DMS79 treated with DMSO at 0.1 percent for 48 hours (cell line): ENCODE measurements at regions not wholly inside any gene's neighbourhood (a gene's known extent, or its start where the extent isn't known, plus 50 kb on each side); places are given as distances from the start of the nearest gene placed in this dataset.
"Not testable (repeated sequence)": the region's sequence is repeated elsewhere in the genome, so short reads cannot be mapped to it uniquely, and the experiment has no call there.

ENCODE experiments used
- DNase-seq: peaks from one replicate; lab custom pipeline; 2025; lab: John Stamatoyannopoulos, UW

DNA sequence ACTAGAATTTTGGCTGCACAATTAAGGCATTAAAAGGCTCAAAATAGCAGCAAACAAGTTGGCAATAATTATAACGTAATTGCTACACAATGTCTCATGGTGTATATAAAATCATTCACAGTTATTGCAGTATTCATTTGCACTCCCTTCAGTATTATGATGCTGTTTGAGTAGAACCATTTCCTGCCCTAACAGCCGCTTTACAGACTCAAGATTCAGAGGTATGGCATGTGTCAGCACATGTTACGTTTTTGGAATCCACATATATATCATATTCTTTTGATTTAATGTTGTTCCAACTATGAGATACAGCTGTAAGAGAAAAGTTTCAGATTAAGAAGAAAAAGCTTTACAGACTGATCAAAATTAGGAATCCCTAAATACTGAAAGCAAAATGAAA is 56.3 kb upstream of the NCKAP5 start:
- DNase-seq = no peak

DNA sequence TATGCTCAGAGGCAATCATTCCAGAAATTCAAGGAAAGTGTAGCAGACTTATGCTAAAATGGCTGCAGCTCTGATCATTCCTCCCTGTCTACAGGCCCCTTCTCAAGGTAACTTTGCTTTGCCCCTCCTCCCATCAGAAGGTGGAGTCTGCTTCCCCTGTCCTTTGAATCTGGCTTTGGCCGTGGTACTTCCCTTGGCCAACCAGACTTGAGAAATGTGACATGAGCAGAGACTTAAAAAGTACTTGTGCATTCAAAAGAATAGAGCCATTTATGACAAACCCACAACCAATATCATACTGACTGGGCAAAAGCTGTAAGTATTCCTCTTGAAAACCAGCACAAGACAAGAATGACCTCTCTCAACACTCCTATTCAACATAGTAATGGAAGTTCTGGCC is 59.5 kb upstream of the NCKAP5 start:
- DNase-seq = no peak

DNA sequence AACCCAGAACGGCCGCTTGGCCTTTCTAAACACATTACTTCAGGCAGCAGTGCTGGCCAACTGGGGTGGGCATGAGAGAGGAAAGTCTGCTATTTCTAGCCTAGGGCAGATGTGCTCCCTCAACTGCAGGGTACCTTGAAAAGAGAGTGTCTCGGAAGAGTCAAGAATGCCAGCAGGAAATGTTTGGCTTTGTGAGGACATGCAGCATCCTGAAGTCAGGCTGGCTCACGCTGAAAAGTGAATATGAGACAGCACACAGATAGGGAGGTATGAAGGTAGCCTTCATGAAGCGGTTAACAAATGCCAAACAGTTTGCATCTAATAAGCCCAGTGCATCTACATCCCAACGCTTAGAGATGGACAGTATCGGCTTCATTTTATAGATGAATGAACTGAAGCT is 65.0 kb upstream of the NCKAP5 start:
- no peak for DNase-seq

GRCh38 chr2:133633881-133634409 is 65.7 kb upstream of the NCKAP5 start:
- DNase-seq = no peak

DNA sequence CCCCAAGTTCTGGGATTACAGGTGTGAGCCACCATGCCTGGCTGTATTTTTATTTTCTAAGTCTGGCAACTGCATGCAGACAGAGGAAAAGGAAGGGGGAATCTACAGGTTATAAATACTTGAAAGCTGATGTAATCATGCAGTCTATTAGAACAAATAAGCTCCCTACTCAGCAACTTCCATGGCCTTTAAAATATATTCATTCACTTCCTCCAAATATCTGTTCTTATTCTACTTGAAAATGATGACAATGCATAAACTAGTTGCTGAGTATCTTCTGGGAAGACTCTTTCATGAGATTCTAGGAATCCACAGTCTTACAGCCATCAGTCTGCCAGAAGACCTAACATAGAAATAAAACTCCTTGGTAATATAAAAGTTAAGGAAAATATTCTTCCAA is 66.9 kb upstream of the NCKAP5 start:
- DNase-seq = no peak

DNA sequence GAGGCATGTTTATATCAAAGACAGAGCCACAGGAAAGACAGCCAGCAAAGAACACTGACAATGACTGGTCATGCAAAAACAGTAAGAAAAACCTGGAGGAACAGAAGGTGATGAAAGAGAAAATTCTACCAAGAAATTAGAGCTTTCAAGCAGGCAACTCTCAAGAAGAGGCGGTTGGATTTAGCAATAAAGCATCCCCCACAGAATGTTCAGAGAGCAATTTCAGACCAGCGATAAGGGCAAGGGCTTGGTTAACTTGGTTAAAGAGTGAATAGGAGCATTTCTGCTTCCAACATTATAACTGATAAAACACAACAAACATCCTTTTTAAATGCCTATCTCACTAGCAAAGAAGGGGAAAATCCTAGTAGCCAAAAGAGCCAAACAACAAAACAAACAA is 68.0 kb upstream of the NCKAP5 start:
- DNase-seq = no peak

DNA sequence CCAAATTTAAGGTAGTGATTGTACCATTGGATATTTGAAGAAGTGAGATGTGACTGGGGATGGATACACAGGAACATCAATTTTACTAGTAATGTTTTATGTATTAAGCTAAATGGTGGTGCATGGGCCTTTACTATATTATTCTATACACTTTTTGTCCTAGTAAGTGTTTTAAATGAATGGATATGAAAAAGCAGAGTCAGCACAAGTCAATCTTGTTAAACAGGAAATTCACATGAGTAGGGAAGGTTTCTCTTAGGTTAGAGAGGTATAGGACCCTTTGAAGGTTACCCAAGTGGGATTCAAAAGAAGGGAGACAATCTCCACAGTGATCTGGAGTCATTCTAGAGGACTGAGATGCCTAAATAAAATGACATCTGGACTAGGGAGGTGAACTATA is 71.8 kb upstream of the NCKAP5 start:
- no peak for DNase-seq

- DNase-seq = no peak
Measured at GRCh38 chr2:133641497-133641896, 73.2 kb upstream of the NCKAP5 start.

- no peak for DNase-seq
Measured at GRCh38 chr2:133641942-133642725, 73.9 kb upstream of the NCKAP5 start.

- no peak for DNase-seq
Measured at GRCh38 chr2:133642791-133643191, 74.5 kb upstream of the NCKAP5 start.

DNA sequence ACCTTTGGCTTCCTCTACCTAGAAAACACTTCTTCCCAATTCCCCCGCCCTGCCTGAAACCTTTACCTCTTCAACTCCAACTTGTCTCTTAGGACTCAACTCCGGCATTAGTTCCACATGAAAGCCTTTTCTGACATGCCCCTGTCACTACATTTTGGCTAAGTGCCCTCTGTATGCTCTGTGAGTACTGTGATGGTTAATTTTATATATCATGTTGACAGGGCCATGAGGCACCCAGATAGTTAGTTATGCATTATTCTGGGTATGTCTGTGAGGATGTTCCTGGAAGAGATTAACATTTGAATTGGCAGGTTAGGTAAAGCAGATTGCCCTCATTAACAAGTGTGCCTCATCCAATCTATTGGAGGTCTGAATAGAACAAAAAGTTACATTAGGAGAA is 75.6 kb upstream of the NCKAP5 start:
- no peak for DNase-seq

DNA sequence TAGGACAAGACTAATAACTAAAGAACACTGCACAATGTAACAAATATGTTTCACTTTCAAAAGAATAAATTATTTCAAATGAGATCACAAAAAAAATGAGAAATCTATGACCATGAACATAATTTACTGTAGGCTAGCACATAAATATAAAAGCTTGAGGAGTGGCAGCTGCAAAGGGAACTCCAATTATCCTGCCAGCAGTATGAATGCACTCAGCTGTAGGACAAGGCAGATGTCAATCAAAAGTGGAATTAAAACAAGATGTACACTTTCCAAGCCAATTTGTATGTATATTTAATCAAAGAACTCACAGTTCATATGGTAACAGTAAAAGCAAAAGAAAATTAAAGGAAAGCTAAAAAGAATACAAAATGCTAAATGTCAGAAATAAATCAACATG is 76.6 kb upstream of the NCKAP5 start:
- DNase-seq = no peak

GRCh38 chr2:133647386-133647785 is 79.1 kb upstream of the NCKAP5 start:
- not testable (repeated sequence) for DNase-seq

DNA sequence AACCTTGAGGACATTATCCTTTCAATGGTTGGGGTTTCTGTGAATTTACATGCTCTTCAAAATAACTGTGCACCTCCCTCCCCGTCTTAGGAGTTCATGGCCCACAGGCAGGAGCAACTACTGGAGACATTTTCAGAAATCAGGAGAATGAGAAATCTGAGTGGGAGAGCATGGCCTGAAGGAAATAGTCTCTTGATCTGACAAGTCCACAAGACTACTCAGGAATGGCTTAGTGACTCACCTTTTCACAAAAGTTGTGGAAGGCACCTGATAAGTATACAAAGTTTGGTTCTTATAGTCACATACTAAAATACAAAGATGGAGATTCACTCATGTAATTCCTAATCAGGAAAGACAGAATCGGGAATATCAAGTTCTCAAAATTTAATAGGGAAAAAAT is 83.6 kb upstream of the NCKAP5 start:
- DNase-seq = no peak

GRCh38 chr2:133652398-133652797 is 84.1 kb upstream of the NCKAP5 start:
- no peak for DNase-seq

- DNase-seq = no peak
Measured at GRCh38 chr2:133653056-133653455, 84.8 kb upstream of the NCKAP5 start.

- DNase-seq = no peak
Measured at GRCh38 chr2:133654949-133655348, 86.7 kb upstream of the NCKAP5 start.

DNA sequence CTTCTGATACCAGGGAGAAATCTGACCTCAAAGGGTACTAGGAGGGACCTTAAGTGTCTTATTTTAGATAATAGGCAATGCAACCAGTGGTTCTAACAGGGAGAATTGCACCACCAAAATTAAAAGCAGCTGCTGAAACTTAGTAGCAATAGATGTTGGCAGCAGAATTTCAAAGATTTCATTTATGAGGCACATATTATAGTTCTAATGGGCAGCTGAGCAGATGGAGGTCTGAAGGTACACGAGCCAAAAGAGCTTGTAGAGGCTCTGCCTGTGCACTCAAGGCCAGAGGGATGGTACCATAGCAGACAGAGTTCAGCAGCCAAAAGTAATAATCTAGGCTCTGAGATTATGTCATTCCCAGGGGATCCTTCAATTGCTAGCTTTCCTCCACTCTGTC is 87.3 kb upstream of the NCKAP5 start:
- DNase-seq = no peak

DNA sequence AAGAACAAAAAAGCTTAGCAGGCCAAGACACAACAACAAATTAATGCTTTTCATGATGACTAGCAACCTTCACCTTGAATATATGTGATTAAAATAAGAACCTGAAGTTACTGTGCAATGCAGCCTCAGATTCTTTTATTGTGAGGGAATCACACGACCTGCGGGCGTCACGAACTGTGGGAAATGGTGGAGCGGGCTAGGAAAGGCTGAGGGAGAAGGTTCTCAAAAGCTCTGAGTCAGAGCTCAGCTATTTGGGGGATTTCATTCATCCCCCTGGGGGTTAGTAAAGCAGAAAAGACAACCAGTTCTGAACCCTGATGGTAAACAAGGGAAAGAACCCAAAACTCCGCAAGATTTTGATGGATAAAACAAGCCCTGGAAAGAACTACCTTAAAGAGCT is 89.3 kb upstream of the NCKAP5 start:
- no peak for DNase-seq

- no peak for DNase-seq
Measured at GRCh38 chr2:133658020-133658903, 90.0 kb upstream of the NCKAP5 start.

DNA sequence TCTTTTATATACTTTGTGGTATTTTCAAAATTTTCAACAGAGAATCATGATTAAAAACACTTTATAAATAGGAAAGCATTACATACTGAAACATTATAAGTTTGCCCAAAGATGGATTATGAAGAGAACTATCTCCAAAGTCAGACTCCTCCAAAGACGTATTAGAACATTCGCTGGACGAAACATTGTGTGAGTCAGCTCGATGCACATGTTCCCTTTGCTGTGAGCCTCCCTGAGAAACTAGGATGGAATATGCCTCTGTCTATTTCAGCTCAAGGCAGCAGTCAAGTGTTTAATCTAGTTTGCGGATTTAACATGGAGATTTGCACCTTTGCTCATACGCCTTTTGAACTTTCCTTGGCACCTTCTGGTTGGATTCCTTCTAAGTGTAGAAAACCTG is 92.2 kb upstream of the NCKAP5 start:
- DNase-seq = no peak

GRCh38 chr2:133661392-133661791 is 93.1 kb upstream of the NCKAP5 start:
- no peak for DNase-seq

DNA sequence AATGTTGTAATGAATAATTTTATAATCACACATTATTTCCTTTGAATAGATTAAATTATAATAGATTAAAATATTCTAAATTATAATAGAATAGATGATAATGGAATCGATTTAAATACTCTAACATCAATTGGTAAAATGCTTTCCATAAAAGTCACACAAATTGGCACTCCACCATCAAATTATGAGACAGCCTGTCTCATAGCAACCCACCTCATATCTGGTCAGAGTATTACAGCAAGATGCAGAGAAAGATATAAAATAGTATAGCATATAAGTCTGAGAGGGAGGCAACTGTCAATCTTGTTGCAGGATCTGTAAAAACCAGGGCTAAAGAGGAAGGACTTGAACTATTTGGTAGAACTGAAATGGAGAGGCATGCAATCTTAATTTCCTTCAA is 98.4 kb upstream of the NCKAP5 start:
- no peak for DNase-seq
